ENCODE measurements at regions not wholly inside any gene's neighbourhood (a gene's known extent, or its start where the extent isn't known, plus 50 kb on each side); places are given as distances from the start of the nearest gene placed in this dataset.

DNA sequence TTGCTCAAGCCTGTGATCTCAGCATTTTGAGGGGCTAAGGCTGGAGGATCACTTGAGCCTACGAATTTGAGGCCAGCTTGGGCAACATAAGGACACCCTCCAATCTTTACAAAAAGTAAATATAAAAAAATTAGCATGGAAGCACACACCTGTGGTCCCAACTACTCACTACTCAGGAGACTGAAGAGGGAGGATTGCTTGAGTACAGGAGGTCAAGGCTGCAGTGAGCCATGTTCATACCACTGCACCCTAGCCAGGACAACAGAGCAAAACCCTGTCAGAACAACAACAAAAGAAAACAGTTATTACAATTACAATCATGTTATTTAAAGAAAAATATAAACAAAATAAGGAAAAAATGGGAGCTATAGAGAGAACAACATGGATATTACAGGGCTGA lies 82.5 kb upstream of the TNFAIP3 start:
- DNase-seq (ENCODE audit: low spot score): no peak
- in situ Hi-C loops (cut with MboI; ENCODE audit: low sequenced_read_pairs, unreplicated experiment): no loop called here
- TF ChIP-seq CTCF (IDR thresholded peaks at IDR 0.05; ENCODE audit: borderline replicate concordance, control extremely low read depth, extremely low read depth, insufficient read depth, missing control alignments): no peak

DNA sequence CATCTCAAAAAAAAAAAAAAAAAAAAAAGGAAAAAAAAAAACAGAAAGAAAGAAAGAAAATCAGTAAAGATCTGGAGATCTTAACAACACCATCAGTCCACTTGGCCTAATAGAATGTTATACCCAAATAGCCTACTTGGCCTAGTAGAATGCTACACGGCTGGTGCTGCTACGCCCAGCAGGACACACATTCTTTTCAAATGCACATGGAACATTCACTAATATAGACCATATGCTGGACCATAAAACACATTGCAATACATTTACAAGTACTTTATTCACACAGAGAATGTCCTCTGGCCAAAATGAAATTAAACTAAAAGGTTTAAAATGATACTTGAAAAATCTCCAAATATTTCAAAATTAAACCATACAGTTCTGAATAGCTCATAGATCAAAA lies 80.0 kb upstream of the TNFAIP3 start:
- DNase-seq (ENCODE audit: low spot score): no peak
- no peak for TF ChIP-seq CTCF (IDR thresholded peaks at IDR 0.05; ENCODE audit: borderline replicate concordance, control extremely low read depth, extremely low read depth, insufficient read depth, missing control alignments)
- in situ Hi-C loops (cut with MboI; ENCODE audit: low sequenced_read_pairs, unreplicated experiment): no loop called here

GRCh38 chr6:137788248-137788647 lies 78.8 kb upstream of the TNFAIP3 start:
- no peak for TF ChIP-seq CTCF (IDR thresholded peaks at IDR 0.05; ENCODE audit: borderline replicate concordance, control extremely low read depth, extremely low read depth, insufficient read depth, missing control alignments)
- DNase-seq (ENCODE audit: low spot score): no peak
- in situ Hi-C loops (cut with MboI; ENCODE audit: low sequenced_read_pairs, unreplicated experiment): no loop called here

DNA sequence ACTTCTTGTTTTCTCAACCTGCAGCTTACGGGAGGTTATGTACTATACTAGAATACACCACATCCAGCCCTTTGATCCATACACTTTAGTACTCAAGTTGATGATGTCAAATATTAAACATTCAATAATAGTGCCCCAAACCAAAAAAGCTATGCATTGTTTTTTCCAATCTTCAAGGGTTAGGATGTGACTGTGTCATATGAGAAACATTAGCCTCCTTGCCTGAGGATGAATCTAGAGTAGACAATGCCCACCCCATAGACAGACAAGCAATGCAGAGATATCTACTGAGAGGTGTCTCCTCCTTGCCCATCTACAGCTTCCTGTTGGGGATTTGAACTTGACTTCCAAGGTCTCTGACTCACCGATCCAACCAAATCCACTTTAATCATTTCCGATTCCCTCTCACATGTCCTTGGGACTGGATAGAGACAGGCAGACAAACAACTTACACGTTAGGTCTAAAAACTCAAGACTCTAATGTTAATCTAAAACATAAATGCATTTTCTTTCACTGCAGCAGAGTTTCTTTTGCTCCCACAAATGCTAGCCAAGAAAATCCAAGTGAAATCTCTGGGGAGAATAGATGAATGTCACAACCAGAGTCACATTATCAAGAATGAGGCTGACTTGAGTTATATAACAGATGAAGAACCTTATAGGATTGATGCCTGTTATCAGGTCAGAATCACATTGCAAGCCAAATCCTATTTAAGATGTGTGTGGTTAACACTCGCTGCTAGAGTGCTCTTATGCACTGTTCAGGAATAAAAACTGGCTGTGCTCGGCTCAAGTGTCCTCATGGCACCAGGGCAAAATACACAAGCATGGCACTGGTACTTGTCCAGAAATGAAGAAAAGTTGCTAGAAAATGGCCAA lies 75.5 kb upstream of the TNFAIP3 start:
- no peak for DNase-seq (ENCODE audit: low spot score)
- in situ Hi-C loops (cut with MboI; ENCODE audit: low sequenced_read_pairs, unreplicated experiment): no loop called here
- TF ChIP-seq CTCF (IDR thresholded peaks at IDR 0.05; ENCODE audit: borderline replicate concordance, control extremely low read depth, extremely low read depth, insufficient read depth, missing control alignments): no peak

DNA sequence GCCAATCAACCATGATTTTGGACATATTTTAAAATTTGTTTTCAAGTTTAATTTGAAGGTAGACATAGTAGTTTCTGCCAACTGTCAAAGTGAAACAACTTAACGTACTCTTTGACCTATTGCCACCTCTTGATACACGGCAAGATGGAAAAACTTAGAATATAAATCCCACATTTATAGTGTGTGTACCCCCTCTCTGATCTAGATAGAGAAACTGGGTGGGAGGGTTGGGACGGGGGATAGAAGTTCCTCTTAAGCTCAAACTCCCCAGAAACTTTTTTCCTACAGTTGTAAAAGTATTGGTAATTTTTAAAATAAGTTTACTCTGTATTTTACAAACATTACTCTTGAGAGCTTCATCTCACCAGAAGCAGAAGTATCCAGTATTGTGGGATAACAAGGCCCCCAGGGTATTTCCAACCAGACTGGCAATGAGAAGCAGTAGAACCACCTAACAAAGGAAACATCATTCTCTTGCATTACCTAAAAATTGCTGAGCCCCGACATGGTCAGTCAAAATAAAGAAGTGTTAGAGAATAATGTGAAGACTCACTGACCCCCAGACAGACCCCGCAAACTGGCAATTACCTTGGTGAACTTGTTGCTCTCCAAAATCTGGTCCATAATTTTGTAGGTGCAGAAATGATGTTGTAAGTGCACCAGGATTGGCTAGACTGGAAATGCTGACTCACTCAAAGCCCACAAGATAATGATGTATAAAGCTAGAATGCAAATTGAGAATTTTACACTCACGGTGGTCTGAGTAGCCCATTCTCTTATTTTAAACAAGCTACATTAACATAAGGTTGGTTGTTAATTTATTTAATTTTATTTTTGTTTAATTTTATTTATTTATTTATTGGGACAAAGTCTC lies 74.7 kb upstream of the TNFAIP3 start:
- no peak for DNase-seq (ENCODE audit: low spot score)
- in situ Hi-C loops (cut with MboI; ENCODE audit: low sequenced_read_pairs, unreplicated experiment): no loop called here
- TF ChIP-seq CTCF (IDR thresholded peaks at IDR 0.05; ENCODE audit: borderline replicate concordance, control extremely low read depth, extremely low read depth, insufficient read depth, missing control alignments): no peak

- TF ChIP-seq CTCF (IDR thresholded peaks at IDR 0.05; ENCODE audit: borderline replicate concordance, control extremely low read depth, extremely low read depth, insufficient read depth, missing control alignments): no peak
- in situ Hi-C loops (cut with MboI; ENCODE audit: low sequenced_read_pairs, unreplicated experiment): no loop called here
- no peak for DNase-seq (ENCODE audit: low spot score)
Measured at GRCh38 chr6:137793805-137794515, 73.1 kb upstream of the TNFAIP3 start.

All from GM13976 (cell line).